ENCODE measurements at regions not wholly inside any gene's neighbourhood (a gene's known extent, or its start where the extent isn't known, plus 50 kb on each side); places are given as distances from the start of the nearest gene placed in this dataset.

- Mint-ChIP-seq H3K4me1 (no peaks in the 10 kb centered on the region), H3K27me3 (peaks cover 1% of the 10 kb centered on the region), H3K36me3 (no peaks in the 10 kb centered on the region), H3K27ac (no peak overlapping the region), H3K9me3 (no peaks in the 10 kb centered on the region), H3K4me3 (no peak overlapping the region)
- no peak for DNase-seq (ENCODE audit: low spot score in 2 of 2)
- ATAC-seq (ENCODE audit: low read depth), result no peak
Measured at GRCh38 chr6:8657522-8657921, 222.2 kb upstream of the SLC35B3 start.

GRCh38 chr6:8655670-8656454 is 220.5 kb upstream of the SLC35B3 start:
- no peak overlapping the region for H3K27ac Mint-ChIP-seq
- no peak overlapping the region for H3K4me3 Mint-ChIP-seq
- ATAC-seq (ENCODE audit: low read depth), result no peak
- no peak for DNase-seq (ENCODE audit: low spot score in 2 of 2)
- no peaks in the 10 kb centered on the region for H3K9me3 Mint-ChIP-seq
- peaks cover 1% of the 10 kb centered on the region for H3K27me3 Mint-ChIP-seq
- H3K36me3 Mint-ChIP-seq, result no peaks in the 10 kb centered on the region
- H3K4me1 Mint-ChIP-seq, result no peaks in the 10 kb centered on the region

- H3K36me3 Mint-ChIP-seq, result no peaks in the 10 kb centered on the region
- ATAC-seq (ENCODE audit: low read depth) (no peak), DNase-seq (ENCODE audit: low spot score in 2 of 2) (no peak)
- no peak overlapping the region for H3K27ac Mint-ChIP-seq
- H3K27me3 Mint-ChIP-seq, result peaks cover 1% of the 10 kb centered on the region
- H3K4me3 Mint-ChIP-seq, result no peak overlapping the region
- no peaks in the 10 kb centered on the region for H3K4me1 Mint-ChIP-seq
- peaks cover 2% of the 10 kb centered on the region for H3K9me3 Mint-ChIP-seq
Measured at GRCh38 chr6:8652710-8653109, 217.4 kb upstream of the SLC35B3 start.

- DNase-seq (ENCODE audit: low spot score in 2 of 2), result no peak
- H3K9me3 Mint-ChIP-seq, result peaks cover 2% of the 10 kb centered on the region
- no peaks in the 10 kb centered on the region for H3K36me3 Mint-ChIP-seq
- no peak overlapping the region for H3K27ac Mint-ChIP-seq
- no peak for ATAC-seq (ENCODE audit: low read depth)
- peaks cover 1% of the 10 kb centered on the region for H3K27me3 Mint-ChIP-seq
- H3K4me1 Mint-ChIP-seq, result no peaks in the 10 kb centered on the region
- no peak overlapping the region for H3K4me3 Mint-ChIP-seq
Measured at GRCh38 chr6:8651998-8652397, 216.7 kb upstream of the SLC35B3 start.

- Mint-ChIP-seq H3K36me3 (no peaks in the 10 kb centered on the region), H3K27me3 (peaks cover 3% of the 10 kb centered on the region), H3K27ac (no peak overlapping the region), H3K4me1 (no peaks in the 10 kb centered on the region), H3K9me3 (peaks cover 5% of the 10 kb centered on the region), H3K4me3 (no peak overlapping the region)
- DNase-seq (ENCODE audit: low spot score in 2 of 2) (no peak), ATAC-seq (ENCODE audit: low read depth) (no peak)
Measured at GRCh38 chr6:8645212-8645611, 209.9 kb upstream of the SLC35B3 start.

GRCh38 chr6:8644306-8644705 is 209.0 kb upstream of the SLC35B3 start:
- no peak for ATAC-seq (ENCODE audit: low read depth)
- Mint-ChIP-seq H3K27me3 (peaks cover 3% of the 10 kb centered on the region), H3K9me3 (peaks cover 3% of the 10 kb centered on the region), H3K4me3 (no peak overlapping the region), H3K36me3 (no peaks in the 10 kb centered on the region), H3K4me1 (peaks cover 2% of the 10 kb centered on the region), H3K27ac (no peak overlapping the region)
- DNase-seq (ENCODE audit: low spot score in 2 of 2), result no peak

GRCh38 chr6:8642854-8643253 is 207.5 kb upstream of the SLC35B3 start:
- H3K4me1 Mint-ChIP-seq, result peaks cover 2% of the 10 kb centered on the region
- ATAC-seq (ENCODE audit: low read depth) (no peak), DNase-seq (ENCODE audit: low spot score in 2 of 2) (no peak)
- no peaks in the 10 kb centered on the region for H3K36me3 Mint-ChIP-seq
- peaks cover 5% of the 10 kb centered on the region for H3K9me3 Mint-ChIP-seq
- H3K27ac Mint-ChIP-seq, result no peak overlapping the region
- H3K4me3 Mint-ChIP-seq, result no peak overlapping the region
- peaks cover 3% of the 10 kb centered on the region for H3K27me3 Mint-ChIP-seq

- Mint-ChIP-seq H3K4me3 (no peak overlapping the region), H3K27me3 (peaks cover 3% of the 10 kb centered on the region)
Measured at GRCh38 chr6:8642131-8642530, 206.8 kb upstream of the SLC35B3 start.

GRCh38 chr6:8639928-8640649 is 204.7 kb upstream of the SLC35B3 start:
- Mint-ChIP-seq H3K9me3 (peaks cover 5% of the 10 kb centered on the region), H3K4me1 (peaks cover 2% of the 10 kb centered on the region), H3K27me3 (peaks cover 3% of the 10 kb centered on the region), H3K27ac (no peak overlapping the region), H3K36me3 (no peaks in the 10 kb centered on the region), H3K4me3 (no peak overlapping the region)
- DNase-seq (ENCODE audit: low spot score in 2 of 2), result no peak
- ATAC-seq (ENCODE audit: low read depth), result no peak

More at GRCh38 chr6:8642131-8642530, 206.8 kb upstream of the SLC35B3 start:
- H3K4me1 Mint-ChIP-seq, result peaks cover 2% of the 10 kb centered on the region
- peaks cover 5% of the 10 kb centered on the region for H3K9me3 Mint-ChIP-seq
- ATAC-seq (ENCODE audit: low read depth), result no peak
- no peaks in the 10 kb centered on the region for H3K36me3 Mint-ChIP-seq
- no peak overlapping the region for H3K27ac Mint-ChIP-seq
- no peak for DNase-seq (ENCODE audit: low spot score in 2 of 2)

GRCh38 chr6:8637896-8638597 is 202.7 kb upstream of the SLC35B3 start:
- ATAC-seq (ENCODE audit: low read depth), result no peak
- H3K4me3 Mint-ChIP-seq, result no peak overlapping the region
- peaks cover 2% of the 10 kb centered on the region for H3K9me3 Mint-ChIP-seq
- no peaks in the 10 kb centered on the region for H3K27me3 Mint-ChIP-seq
- H3K27ac Mint-ChIP-seq, result no peak overlapping the region
- peaks cover 2% of the 10 kb centered on the region for H3K4me1 Mint-ChIP-seq
- H3K36me3 Mint-ChIP-seq, result no peaks in the 10 kb centered on the region
- no peak for DNase-seq (ENCODE audit: low spot score in 2 of 2)

GRCh38 chr6:8633762-8634161 is 198.4 kb upstream of the SLC35B3 start:
- Mint-ChIP-seq H3K27ac (no peak overlapping the region), H3K9me3 (peaks cover 2% of the 10 kb centered on the region), H3K36me3 (no peaks in the 10 kb centered on the region), H3K4me1 (peaks cover 2% of the 10 kb centered on the region), H3K4me3 (no peak overlapping the region), H3K27me3 (no peaks in the 10 kb centered on the region)
- ATAC-seq (ENCODE audit: low read depth) (no peak), DNase-seq (ENCODE audit: low spot score in 2 of 2) (no peak)

- peaks cover 2% of the 10 kb centered on the region for H3K9me3 Mint-ChIP-seq
- peaks cover 2% of the 10 kb centered on the region for H3K4me1 Mint-ChIP-seq
- no peak for DNase-seq (ENCODE audit: low spot score in 2 of 2)
- H3K27ac Mint-ChIP-seq, result no peak overlapping the region
- no peaks in the 10 kb centered on the region for H3K36me3 Mint-ChIP-seq
- no peaks in the 10 kb centered on the region for H3K27me3 Mint-ChIP-seq
- no peak overlapping the region for H3K4me3 Mint-ChIP-seq
- ATAC-seq (ENCODE audit: low read depth), result no peak
Measured at GRCh38 chr6:8628736-8629135, 193.4 kb upstream of the SLC35B3 start.

- Mint-ChIP-seq H3K4me3 (no peak overlapping the region), H3K36me3 (no peaks in the 10 kb centered on the region), H3K27me3 (no peaks in the 10 kb centered on the region), H3K27ac (no peak overlapping the region), H3K9me3 (peaks cover 2% of the 10 kb centered on the region), H3K4me1 (peaks cover 2% of the 10 kb centered on the region)
- no peak for DNase-seq (ENCODE audit: low spot score in 2 of 2)
- ATAC-seq (ENCODE audit: low read depth), result no peak
Measured at GRCh38 chr6:8628063-8628462, 192.7 kb upstream of the SLC35B3 start.

Measured in memory B cell (primary cell).